Fibroblast of mammary gland (primary cell): ENCODE measurements at regions not wholly inside any gene's neighbourhood (a gene's known extent, or its start where the extent isn't known, plus 50 kb on each side); places are given as distances from the start of the nearest gene placed in this dataset.

Experiments
- DNase-seq: peaks from one replicate; pipeline ENCODE4 v3.0.0-alpha.2; 2010; ENCODE audit warnings: low read depth
- H3K4me3 ChIP-seq: 2 replicates; pipeline ENCODE4 v1.5.1; 2011; ENCODE audit warnings: low read depth, mild to moderate bottlenecking, low read length, moderate library complexity; ENCODE audit not compliant: control insufficient read depth
- CTCF ChIP-seq: conservative IDR thresholded peaks from 2 replicates; pipeline ENCODE4 v1.5.1; 2011; ENCODE audit warnings: low read depth, low read length, inconsistent platforms; ENCODE audit not compliant: control insufficient read depth, insufficient read depth

- H3K4me3 ChIP-seq: no peak overlapping the region
- DNase-seq: no peak
- no peak for TF ChIP-seq CTCF
Measured at GRCh38 chr21:41626021-41626420, 118.1 kb upstream of the TMPRSS2 start.

- no peak overlapping the region for H3K4me3 ChIP-seq
- no peak for TF ChIP-seq CTCF
- no peak for DNase-seq
Measured at GRCh38 chr21:41625428-41625827, 117.5 kb upstream of the TMPRSS2 start.

- H3K4me3 ChIP-seq: no peak overlapping the region
- TF ChIP-seq CTCF: no peak
- no peak for DNase-seq
Measured at GRCh38 chr21:41624674-41625310, 116.8 kb upstream of the TMPRSS2 start.

- DNase-seq: no peak
- no peak overlapping the region for H3K4me3 ChIP-seq
- no peak for TF ChIP-seq CTCF
Measured at GRCh38 chr21:41623945-41624344, 116.0 kb upstream of the TMPRSS2 start.

GRCh38 chr21:41622831-41623548 is 115.0 kb upstream of the TMPRSS2 start:
- no peak overlapping the region for H3K4me3 ChIP-seq
- no peak for TF ChIP-seq CTCF
- peak; percentile 65 for DNase-seq

- DNase-seq: no peak
- TF ChIP-seq CTCF: no peak
Measured at GRCh38 chr21:41622201-41622600, 114.2 kb upstream of the TMPRSS2 start.

GRCh38 chr21:41621513-41621912 is 113.6 kb upstream of the TMPRSS2 start:
- no peak for TF ChIP-seq CTCF
- H3K4me3 ChIP-seq: no peak overlapping the region
- DNase-seq: peak; percentile 77

More at GRCh38 chr21:41622201-41622600, 114.2 kb upstream of the TMPRSS2 start:
- no peak overlapping the region for H3K4me3 ChIP-seq
